B cell (primary cell): ENCODE measurements at regions not wholly inside any gene's neighbourhood (a gene's known extent, or its start where the extent isn't known, plus 50 kb on each side); places are given as distances from the start of the nearest gene placed in this dataset.

Experiments used
- ATAC-seq: fragments of 200-7000 bp; cut with Tn5 transposase; one replicate; pipeline ENCODE4 v1.10.0; 2021; ENCODE audit warnings: low read depth, mild to moderate bottlenecking, moderate number of reproducible peaks, moderate library complexity
- CTCF ChIA-PET: fragments of 350-600 bp; sonication (Branson Sonifier 250); formaldehyde crosslinking; loops from one replicate; lab custom pipeline; 2021; ENCODE audit warnings: antibody characterized with exemption, inconsistent platforms; lab: Charles Lee
- POLR2A ChIA-PET: fragments of 350-600 bp; sonication (Branson Sonifier 250); formaldehyde crosslinking; loops from one replicate; lab custom pipeline; 2021; ENCODE audit warnings: antibody characterized with exemption; lab: Charles Lee
- DNase-seq: peaks from one replicate; pipeline ENCODE4 v3.0.0; 2013
- H2AFZ ChIP-seq: 2 replicates; pipeline ENCODE4 v1.6.1; 2012; ENCODE audit warnings: mild to moderate bottlenecking, low read depth, low read length; ENCODE audit not compliant: insufficient read depth, poor library complexity, severe bottlenecking
- H3K27ac ChIP-seq, 2 donors: 1 replicate in 1 of 2; 2 replicates in 1 of 2; pipeline ENCODE4 v1.5.1; 2012 to 2013; ENCODE audit warnings: low read length in 2 of 2, mild to moderate bottlenecking in 2 of 2, moderate library complexity in 1 of 2
- H3K27me3 ChIP-seq, 4 experiments: fragments of 200-600 bp in 1 of 4; sonication (generic) in 1 of 4; replicated peaks in 1 of 4; 1 replicate in 2 of 4; 2 replicates in 2 of 4; pipeline versions ENCODE4 v1.6.1 to v1.7.0; 2013 to 2016; ENCODE audit warnings: low read length in 3 of 4, mild to moderate bottlenecking in 2 of 4, mixed read lengths in 1 of 4, moderate library complexity in 1 of 4; ENCODE audit not compliant: insufficient read depth in 4 of 4, control insufficient read depth in 3 of 4; ENCODE audit errors: control extremely low read depth in 1 of 4
- H3K36me3 ChIP-seq, 2 experiments: replicated peaks in 1 of 2; 1 replicate in 1 of 2; 2 replicates in 1 of 2; pipeline versions ENCODE4 v1.6.1 to v1.7.1; 2013; ENCODE audit warnings: low read length in 1 of 2; ENCODE audit not compliant: insufficient read depth in 2 of 2, control insufficient read depth in 1 of 2; ENCODE audit errors: control extremely low read depth in 1 of 2, extremely low read depth in 1 of 2
- H3K4me1 ChIP-seq, 2 donors: fragments of 200-600 bp in 1 of 2; sonication (generic) in 1 of 2; 1 replicate in 1 of 2; 2 replicates in 1 of 2; pipeline versions ENCODE4 v1.5.1 to v1.6.1; 2013 to 2017; ENCODE audit warnings: low read length in 2 of 2; ENCODE audit not compliant: control insufficient read depth in 2 of 2, insufficient read depth in 2 of 2
- H3K4me2 ChIP-seq: replicated peaks from 2 replicates; pipeline ENCODE3; 2012; ENCODE audit warnings: mild to moderate bottlenecking, low read depth, low read length; ENCODE audit not compliant: poor library complexity, severe bottlenecking
- H3K4me3 ChIP-seq, 5 experiments: fragments of 200-600 bp in 1 of 5; sonication (generic) in 1 of 5; 1 replicate in 3 of 5; 2 replicates in 2 of 5; pipeline versions ENCODE4 v1.5.1 to v1.7.0; 2011 to 2016; ENCODE audit warnings: low read length in 4 of 5, mild to moderate bottlenecking in 4 of 5, low read depth in 2 of 5, control low read depth in 1 of 5, moderate library complexity in 1 of 5; ENCODE audit not compliant: insufficient read depth in 1 of 5; ENCODE audit errors: control extremely low read depth in 1 of 5, extremely low read depth in 1 of 5
- H3K79me2 ChIP-seq: fragments of 200-600 bp; sonication (generic); one replicate; pipeline ENCODE4 v1.6.0; 2016; ENCODE audit warnings: low read length; ENCODE audit not compliant: control insufficient read depth, insufficient read depth
- H3K9ac ChIP-seq: fragments of 200-600 bp; sonication (generic); 2 replicates; pipeline ENCODE4 v1.6.1; 2017; ENCODE audit warnings: mild to moderate bottlenecking, low read length, moderate library complexity
- H3K9me3 ChIP-seq, 3 donors: one replicate each; pipeline versions ENCODE4 v1.6.1 to v1.7.1; 2013; ENCODE audit warnings: low read length in 2 of 3; ENCODE audit not compliant: control insufficient read depth in 2 of 3, insufficient read depth in 1 of 3; ENCODE audit errors: control extremely low read depth in 1 of 3
- H4K20me1 ChIP-seq: 2 replicates; pipeline ENCODE4 v1.6.0; 2012; ENCODE audit warnings: mild to moderate bottlenecking, low read length; ENCODE audit not compliant: insufficient read depth, control insufficient read depth, poor library complexity, severe bottlenecking
- H3K27ac Mint-ChIP-seq: one replicate; pipeline ENCODE4 v1.8.0; 2021; ENCODE audit warnings: mixed read lengths
- H3K27me3 Mint-ChIP-seq: one replicate; pipeline ENCODE4 v1.8.0; 2021; ENCODE audit warnings: mixed read lengths
- H3K4me1 Mint-ChIP-seq: one replicate; pipeline ENCODE4 v1.8.0; 2021; ENCODE audit warnings: mixed read lengths
- H3K4me3 Mint-ChIP-seq: one replicate; pipeline ENCODE4 v1.8.0; 2021; ENCODE audit warnings: mixed read lengths
- H3K9me3 Mint-ChIP-seq: one replicate; pipeline ENCODE4 v1.8.0; 2022; ENCODE audit warnings: mixed read lengths; ENCODE audit not compliant: insufficient read depth
- CTCF ChIP-seq: fragments of 200-600 bp; IDR thresholded peaks from one replicate; pipeline ENCODE4 v1.8.0; 2022; ENCODE audit warnings: antibody characterized with exemption, mild to moderate bottlenecking
- EZH2 ChIP-seq: IDR thresholded peaks from 2 replicates; pipeline ENCODE4 v1.6.1; 2012; ENCODE audit warnings: borderline replicate concordance, low read depth, mild to moderate bottlenecking, moderate library complexity, low read length; ENCODE audit not compliant: insufficient read depth, poor library complexity, severe bottlenecking
- WGBS: methylation state at CpG from one replicate; pipeline ENCODE4 v1.1.5; 2013; ENCODE audit warnings: missing lambda C conversion rate; ENCODE audit not compliant: insufficient coverage; 5-methylcytosine and 5-hydroxymethylcytosine counted together
- intact Hi-C: fragments of 100-400 bp; cut with micrococcal nuclease; formaldehyde crosslinking; loops from one replicate; pipeline ENCODE4 v1.10.0; 2022

- Histone ChIP-seq H3K36me3 (no peaks in the 10 kb centered on the region), H2AFZ (no peak overlapping the region), H3K79me2 (no peaks in the 10 kb centered on the region), H3K27ac (no peak overlapping the region), H3K9ac (no peak overlapping the region), H3K27me3 (no peaks in the 10 kb centered on the region), H3K4me2 (no peak overlapping the region), H3K9me3 (no peaks in the 10 kb centered on the region), H3K4me1 (no peaks in the 10 kb centered on the region), H3K4me3 (no peak overlapping the region), H4K20me1 (no peaks in the 10 kb centered on the region)
- H3K27me3 Mint-ChIP-seq, result no peaks in the 10 kb centered on the region
- no peak for DNase-seq
- no peaks in the 10 kb centered on the region for H3K4me1 Mint-ChIP-seq
- ChIA-PET POLR2A (no interaction called here), CTCF (no interaction called here)
- no peak overlapping the region for H3K4me3 Mint-ChIP-seq
- intact Hi-C loops, result no loop called here
- WGBS, result no CpG with 5 or more reads among the region's 1 CpG
- no peak for TF ChIP-seq EZH2
- ATAC-seq, result no peak
- peaks cover under 1% of the 10 kb centered on the region for H3K9me3 Mint-ChIP-seq
- no peak overlapping the region for H3K27ac Mint-ChIP-seq
These were observed 355.9 kb upstream of the RBFOX1 start for GRCh38 chr16:6976716-6977115.

- Mint-ChIP-seq H3K27ac (no peak overlapping the region), H3K9me3 (peaks cover 4% of the 10 kb centered on the region), H3K27me3 (no peaks in the 10 kb centered on the region), H3K4me1 (no peaks in the 10 kb centered on the region), H3K4me3 (no peak overlapping the region)
- Histone ChIP-seq H3K9me3 (peaks cover 0 to 9% (median 0%) of the 10 kb centered on the region in 3 donors), H3K36me3 (no peaks in the 10 kb centered on the region), H3K79me2 (no peaks in the 10 kb centered on the region), H2AFZ (no peak overlapping the region), H3K4me3 (no peak overlapping the region), H4K20me1 (no peaks in the 10 kb centered on the region), H3K27me3 (no peaks in the 10 kb centered on the region), H3K9ac (no peak overlapping the region), H3K4me1 (no peaks in the 10 kb centered on the region), H3K4me2 (no peak overlapping the region), H3K27ac (no peak overlapping the region)
- TF ChIP-seq CTCF (no peak), EZH2 (no peak)
- ATAC-seq (no peak), DNase-seq (no peak)
- ChIA-PET POLR2A (no interaction called here), CTCF (no interaction called here)
- intact Hi-C loops, result no loop called here
- WGBS, result 100% methylated on average over 2 of the region's 3 CpGs
These were observed 362.3 kb upstream of the RBFOX1 start for GRCh38 chr16:6970171-6970857.
